Right cardiac atrium (tissue), 5 donors: ENCODE measurements at regions not wholly inside any gene's neighbourhood (a gene's known extent, or its start where the extent isn't known, plus 50 kb on each side); places are given as distances from the start of the nearest gene placed in this dataset.
A peak's percentile ranks its signal among the peaks of the same experiment; 100 is the strongest.

ENCODE experiments used
- ATAC-seq, 2 donors: fragments of 200-7000 bp; cut with Tn5 transposase; one replicate each; pipeline versions ENCODE4 v1.8.0 to v1.9.1; 2020; ENCODE audit warnings: moderate library complexity in 2 of 2, mild to moderate bottlenecking in 1 of 2
- DNase-seq, 3 donors: peaks; one replicate each; pipeline ENCODE4 v3.0.0-alpha.2; 2020
- H3K27ac ChIP-seq: one replicate; pipeline ENCODE4 v1.5.1; 2013; ENCODE audit warnings: mild to moderate bottlenecking, low read length, control low read depth, moderate library complexity
- H3K27me3 ChIP-seq: one replicate; pipeline ENCODE4 v1.6.1; 2013; ENCODE audit not compliant: control insufficient read depth, insufficient read depth
- H3K4me1 ChIP-seq: one replicate; pipeline ENCODE4 v1.6.1; 2013; ENCODE audit warnings: low read length; ENCODE audit not compliant: control insufficient read depth, insufficient read depth
- H3K4me3 ChIP-seq: one replicate; pipeline ENCODE4 v1.5.1; 2013; ENCODE audit warnings: low read length, control low read depth
- H3K9me3 ChIP-seq: one replicate; pipeline ENCODE4 v1.6.1; 2013; ENCODE audit warnings: low read length; ENCODE audit not compliant: control insufficient read depth
- WGBS: extraction: QIAGEN DNeasy Blood & Tissue Kit; methylation state at CpG from one replicate; pipeline ENCODE4 v1.1.7; 2013; 5-methylcytosine and 5-hydroxymethylcytosine counted together
- intact Hi-C, 4 donors: fragments of 100-400 bp; cut with DNase I; formaldehyde crosslinking; loops; one replicate each; pipeline versions ENCODE4 v1.11.0 to v1.14.0; 2022 to 2023
- donor health status: healthy with polysubstance abuse.
- donor health status: DM: no; HTN: yes; CAD: no.
- donor health status: DM: no; HTN: no; CAD: no.
- donor health status: DM: no; HTN: yes; CAD: no; lungs with severe emphysema.
- donor health status: DM: yes; HTN: yes; CAD: no.

DNA sequence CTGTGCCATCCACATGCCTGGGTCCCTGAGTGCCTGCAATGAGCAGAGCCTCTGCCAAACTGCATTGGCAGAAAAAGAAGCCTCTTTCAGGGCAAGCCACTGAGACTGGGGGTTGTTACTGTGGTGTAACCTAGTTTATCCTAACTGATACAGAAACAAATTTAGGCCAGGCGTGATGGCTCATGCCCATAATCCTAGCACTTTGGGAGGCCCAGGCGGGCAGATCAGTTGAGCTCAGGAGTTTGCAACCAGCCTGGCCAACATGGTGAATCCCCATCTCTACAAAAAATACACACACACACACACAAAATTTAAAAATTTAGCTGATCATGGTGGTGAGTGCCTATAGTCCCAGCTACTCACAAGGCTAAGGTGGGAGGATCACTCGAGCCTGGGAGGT, 221.6 kb downstream of the TBC1D2B start:
- no peak for DNase-seq
- no peaks in the 10 kb centered on the region for H3K4me1 ChIP-seq
- no peak for ATAC-seq
- no peaks in the 10 kb centered on the region for H3K9me3 ChIP-seq
- no peak overlapping the region for H3K27ac ChIP-seq
- H3K4me3 ChIP-seq: no peak overlapping the region
- 75% methylated on average over 3 of the region's 3 CpGs for WGBS
- H3K27me3 ChIP-seq: no peaks in the 10 kb centered on the region
- intact Hi-C loops: no loop called here

DNA sequence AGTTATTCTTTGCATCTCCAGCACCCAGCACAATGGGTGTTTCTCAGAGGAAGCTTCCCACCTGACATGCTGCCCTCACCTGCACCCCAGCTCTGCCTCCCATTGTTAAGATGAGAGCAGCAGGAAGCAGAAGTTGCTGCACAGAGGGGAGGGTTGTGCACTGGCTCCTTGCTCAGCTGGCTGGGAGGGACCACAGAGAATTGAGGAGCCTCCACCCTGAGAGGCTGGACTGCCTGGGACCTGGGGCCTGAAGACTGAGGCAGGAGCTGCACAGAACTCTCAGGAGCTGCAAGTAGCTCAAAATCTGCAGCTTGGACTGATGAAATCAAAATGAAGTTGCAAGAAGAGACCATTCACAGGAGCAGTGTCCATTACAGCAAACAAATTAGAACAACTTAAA, 222.3 kb upstream of the LINGO1 start:
- Histone ChIP-seq H3K27ac (no peak overlapping the region), H3K4me1 (no peaks in the 10 kb centered on the region), H3K9me3 (no peaks in the 10 kb centered on the region), H3K4me3 (no peak overlapping the region), H3K27me3 (no peaks in the 10 kb centered on the region)
- intact Hi-C loops: no loop called here
- DNase-seq (no peak), ATAC-seq (no peak)

DNA sequence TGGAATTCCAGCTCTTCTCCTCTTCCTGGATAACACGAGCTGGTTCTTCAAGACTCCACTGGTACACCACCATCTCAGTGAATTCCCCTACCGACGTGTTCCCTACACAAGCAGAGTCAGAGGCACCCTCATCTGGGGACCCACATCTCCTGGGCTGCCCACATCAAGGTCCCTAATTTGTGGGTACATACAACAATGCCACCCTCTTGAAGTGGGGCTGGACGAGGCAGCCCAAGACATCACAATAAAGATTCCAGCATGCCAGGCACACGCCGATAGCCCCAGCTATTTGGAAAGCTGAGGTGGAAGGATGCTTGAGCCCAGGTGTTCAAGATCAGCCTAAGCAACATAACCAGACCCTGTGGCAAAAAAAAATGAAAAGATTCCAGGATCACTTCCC, 221.2 kb upstream of the LINGO1 start:
- ATAC-seq: no peak
- no peak overlapping the region for H3K4me3 ChIP-seq
- H3K27me3 ChIP-seq: no peaks in the 10 kb centered on the region
- intact Hi-C loops: no loop called here
- 81% methylated on average over 6 of the region's 6 CpGs for WGBS
- H3K4me1 ChIP-seq: no peaks in the 10 kb centered on the region
- H3K9me3 ChIP-seq: no peaks in the 10 kb centered on the region
- H3K27ac ChIP-seq: no peak overlapping the region
- no peak for DNase-seq

GRCh38 chr15:77853008-77853328, 220.3 kb upstream of the LINGO1 start:
- intact Hi-C loops: no loop called here
- ATAC-seq: no peak
- no peak for DNase-seq
- Histone ChIP-seq H3K27me3 (no peaks in the 10 kb centered on the region), H3K4me3 (no peak overlapping the region), H3K4me1 (no peaks in the 10 kb centered on the region), H3K9me3 (no peaks in the 10 kb centered on the region), H3K27ac (no peak overlapping the region)
- WGBS: 66% methylated on average over 7 of the region's 7 CpGs

DNA sequence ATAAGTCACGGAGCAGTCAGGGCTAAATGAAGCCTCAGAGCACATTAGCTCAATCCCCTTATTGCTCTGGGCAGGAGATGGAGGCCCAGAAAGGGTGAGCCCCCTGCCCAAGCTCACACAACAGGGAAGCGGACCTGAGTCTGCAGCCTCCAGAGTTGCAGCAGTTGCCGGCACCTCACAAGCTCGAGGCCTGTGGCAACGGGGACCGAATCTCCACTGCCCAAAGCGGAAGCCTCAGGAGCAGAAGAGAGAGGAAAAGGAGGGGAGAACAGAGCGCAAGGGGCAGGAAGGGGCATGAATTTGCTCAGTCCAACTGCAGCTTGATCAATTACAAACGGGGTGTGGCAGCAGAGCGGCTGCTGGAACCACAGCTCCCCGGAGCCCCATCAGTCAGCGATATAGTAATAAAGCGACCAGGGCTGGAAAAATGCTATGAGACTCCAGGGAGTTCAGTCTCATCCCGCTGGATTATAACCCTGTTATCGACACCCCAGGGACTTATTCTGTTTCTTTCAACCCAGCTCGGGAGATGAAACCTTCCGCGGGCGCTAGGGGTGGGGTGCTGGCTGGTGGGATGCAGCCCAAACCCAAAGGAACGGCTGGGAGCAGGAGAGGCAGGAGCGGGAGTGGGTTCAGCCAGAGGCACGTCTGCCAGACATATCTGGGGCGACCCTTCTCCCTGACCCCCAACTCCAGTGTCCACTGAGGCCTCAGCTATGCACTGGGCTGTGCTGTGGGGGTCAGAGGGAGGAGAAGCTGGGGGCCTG, 219.7 kb upstream of the LINGO1 start:
- Histone ChIP-seq H3K27ac (no peak overlapping the region), H3K27me3 (no peaks in the 10 kb centered on the region), H3K4me3 (no peak overlapping the region), H3K9me3 (no peaks in the 10 kb centered on the region), H3K4me1 (no peaks in the 10 kb centered on the region)
- peak in 1 of 2 donors; percentile 24 for ATAC-seq
- 65% methylated on average over 23 of the region's 23 CpGs for WGBS
- intact Hi-C loops: no loop called here
- DNase-seq: no peak

GRCh38 chr15:77851691-77852090, 219.0 kb upstream of the LINGO1 start:
- no peak overlapping the region for H3K4me3 ChIP-seq
- ATAC-seq: no peak
- WGBS: 66% methylated on average over 6 of the region's 6 CpGs
- no peaks in the 10 kb centered on the region for H3K27me3 ChIP-seq
- intact Hi-C loops: no loop called here
- H3K27ac ChIP-seq: no peak overlapping the region
- H3K9me3 ChIP-seq: no peaks in the 10 kb centered on the region
- DNase-seq: no peak
- no peaks in the 10 kb centered on the region for H3K4me1 ChIP-seq

DNA sequence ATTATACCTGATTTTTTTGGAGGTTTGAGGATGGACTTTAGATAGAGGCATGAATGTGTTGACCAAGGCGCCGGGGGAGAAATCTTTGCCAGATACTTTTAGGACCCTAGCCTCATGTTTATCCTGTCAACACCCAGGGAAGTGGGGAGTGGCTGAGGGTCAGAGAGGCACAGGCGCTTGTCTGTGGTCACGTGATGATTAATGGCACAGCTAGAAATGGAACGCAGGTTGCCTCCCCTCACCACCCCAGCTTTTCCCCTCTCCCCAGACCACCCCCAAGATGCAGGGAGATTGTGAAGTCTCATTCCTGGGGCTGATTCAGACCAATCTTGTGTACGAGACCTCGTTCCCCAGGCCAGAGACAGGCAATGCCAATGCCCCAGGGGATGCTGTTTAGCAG, 218.4 kb upstream of the LINGO1 start:
- H3K9me3 ChIP-seq: no peaks in the 10 kb centered on the region
- no peak overlapping the region for H3K27ac ChIP-seq
- no peak for ATAC-seq
- no peak overlapping the region for H3K4me3 ChIP-seq
- WGBS: 58% methylated on average over 7 of the region's 7 CpGs
- intact Hi-C loops: no loop called here
- H3K27me3 ChIP-seq: no peaks in the 10 kb centered on the region
- H3K4me1 ChIP-seq: no peaks in the 10 kb centered on the region
- DNase-seq: no peak

- Histone ChIP-seq H3K4me3 (no peak overlapping the region), H3K27me3 (no peaks in the 10 kb centered on the region), H3K9me3 (peaks cover 2% of the 10 kb centered on the region), H3K27ac (no peak overlapping the region), H3K4me1 (no peaks in the 10 kb centered on the region)
- intact Hi-C loops: no loop called here
- ATAC-seq (no peak), DNase-seq (no peak)
- WGBS: 83% methylated on average over 2 of the region's 2 CpGs
Observed at GRCh38 chr15:77846986-77847385, 214.3 kb upstream of the LINGO1 start.

- Histone ChIP-seq H3K4me3 (no peak overlapping the region), H3K27ac (no peak overlapping the region), H3K4me1 (no peaks in the 10 kb centered on the region), H3K27me3 (no peaks in the 10 kb centered on the region), H3K9me3 (peaks cover 2% of the 10 kb centered on the region)
- 39% methylated on average over 2 of the region's 2 CpGs for WGBS
- DNase-seq (no peak), ATAC-seq (no peak)
- intact Hi-C loops: no loop called here
Observed at GRCh38 chr15:77846360-77846759, 213.6 kb upstream of the LINGO1 start.

GRCh38 chr15:77844798-77845446, 212.2 kb upstream of the LINGO1 start:
- Histone ChIP-seq H3K27me3 (no peaks in the 10 kb centered on the region), H3K9me3 (peaks cover 2% of the 10 kb centered on the region), H3K4me3 (no peak overlapping the region), H3K4me1 (no peaks in the 10 kb centered on the region), H3K27ac (no peak overlapping the region)
- ATAC-seq (no peak), DNase-seq (no peak)
- 88% methylated on average over 3 of the region's 3 CpGs for WGBS
- intact Hi-C loops: no loop called here

DNA sequence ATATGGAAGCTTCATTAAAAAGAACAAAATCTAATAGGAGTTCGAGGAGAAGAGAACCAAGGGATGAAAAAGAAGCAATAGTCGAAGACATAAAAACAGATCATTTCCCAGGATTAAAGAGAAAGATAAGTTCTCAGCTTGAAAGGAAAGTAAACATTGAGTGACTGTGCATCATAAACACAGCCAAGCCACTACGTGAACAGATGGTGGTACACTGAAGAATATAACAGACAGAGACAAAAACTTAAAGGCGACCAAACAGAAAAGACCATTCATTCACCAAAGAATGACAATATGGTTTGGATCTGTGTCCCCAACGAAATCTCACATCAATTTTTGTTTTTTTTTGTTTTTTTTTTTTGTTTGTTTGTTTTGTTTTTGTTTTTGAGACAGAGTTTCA, 210.8 kb upstream of the LINGO1 start:
- WGBS: 75% methylated on average over 5 of the region's 5 CpGs
- intact Hi-C loops: no loop called here
- DNase-seq (no peak), ATAC-seq (no peak)
- Histone ChIP-seq H3K4me3 (no peak overlapping the region), H3K4me1 (no peaks in the 10 kb centered on the region), H3K27ac (no peak overlapping the region), H3K9me3 (peaks cover 2% of the 10 kb centered on the region), H3K27me3 (no peaks in the 10 kb centered on the region)
